HG02798 (cell line): ENCODE measurements at regions not wholly inside any gene's neighbourhood (a gene's known extent, or its start where the extent isn't known, plus 50 kb on each side); places are given as distances from the start of the nearest gene placed in this dataset.

Experiments
- ATAC-seq: cut with Tn5 transposase; IDR thresholded peaks from one replicate; pipeline ENCODE4 v1.9.1; 2021; ENCODE audit warnings: mild to moderate bottlenecking; ENCODE audit not compliant: unreplicated experiment, poor library complexity

DNA sequence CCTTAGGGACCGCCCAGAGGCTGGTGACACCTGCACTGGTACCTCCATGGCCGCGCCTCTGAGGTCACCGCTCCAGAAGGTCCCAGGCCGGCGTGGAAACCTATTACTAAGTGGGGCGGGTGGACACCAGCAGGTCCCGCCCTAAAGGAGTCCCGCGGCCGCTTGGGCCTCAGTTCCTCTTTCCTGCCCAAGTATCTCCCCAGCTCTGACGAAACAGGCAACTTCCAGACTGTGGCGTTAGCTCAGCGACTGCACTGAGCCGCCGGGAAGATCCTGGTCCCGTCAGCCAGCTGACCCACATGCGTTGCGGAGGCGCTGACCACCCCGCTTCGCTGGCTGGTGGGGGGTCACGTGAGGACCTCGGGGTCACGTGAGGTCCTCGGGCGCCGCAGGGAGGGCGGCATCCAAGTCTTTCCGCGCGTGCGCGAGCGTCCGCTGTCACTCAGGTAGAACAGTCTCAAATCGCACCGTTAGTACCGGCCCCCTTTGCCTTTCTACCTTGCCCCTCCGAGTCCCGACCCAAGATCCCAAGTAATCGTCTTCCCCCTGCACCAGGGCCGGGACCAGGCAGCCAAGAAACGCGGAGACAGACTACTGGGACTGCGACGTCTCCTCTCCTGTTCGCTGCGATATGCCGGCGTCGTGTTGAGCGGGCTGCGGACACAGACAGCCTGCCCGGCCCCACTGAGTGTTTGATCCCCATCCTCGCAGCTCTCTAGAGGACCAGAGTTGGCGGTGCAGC, 53.7 kb upstream of the KDM4C start:
- ATAC-seq, result peak; percentile 94

GRCh38 chr9:6702707-6703106, 55.1 kb upstream of the KDM4C start:
- ATAC-seq, result no peak

DNA sequence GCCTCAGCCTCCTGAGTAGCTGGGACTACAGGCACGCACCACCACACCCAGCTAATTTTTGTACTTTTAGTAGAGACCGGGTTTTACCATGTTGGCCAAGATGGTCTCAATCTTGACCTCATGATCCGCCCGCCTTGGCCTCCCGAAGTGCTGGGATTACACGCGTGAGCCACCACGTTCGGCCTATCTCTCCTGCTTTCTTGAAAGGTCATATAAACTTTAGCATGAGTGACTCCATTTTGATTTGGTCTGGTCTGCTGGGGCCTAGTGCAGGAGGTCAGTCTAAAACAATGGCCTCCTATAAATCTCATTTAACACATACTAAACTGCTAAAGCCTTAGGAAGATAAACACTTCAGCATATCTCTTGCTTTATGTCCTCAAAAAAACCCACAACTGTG, 50.6 kb upstream of the GLDC start:
- no peak for ATAC-seq

DNA sequence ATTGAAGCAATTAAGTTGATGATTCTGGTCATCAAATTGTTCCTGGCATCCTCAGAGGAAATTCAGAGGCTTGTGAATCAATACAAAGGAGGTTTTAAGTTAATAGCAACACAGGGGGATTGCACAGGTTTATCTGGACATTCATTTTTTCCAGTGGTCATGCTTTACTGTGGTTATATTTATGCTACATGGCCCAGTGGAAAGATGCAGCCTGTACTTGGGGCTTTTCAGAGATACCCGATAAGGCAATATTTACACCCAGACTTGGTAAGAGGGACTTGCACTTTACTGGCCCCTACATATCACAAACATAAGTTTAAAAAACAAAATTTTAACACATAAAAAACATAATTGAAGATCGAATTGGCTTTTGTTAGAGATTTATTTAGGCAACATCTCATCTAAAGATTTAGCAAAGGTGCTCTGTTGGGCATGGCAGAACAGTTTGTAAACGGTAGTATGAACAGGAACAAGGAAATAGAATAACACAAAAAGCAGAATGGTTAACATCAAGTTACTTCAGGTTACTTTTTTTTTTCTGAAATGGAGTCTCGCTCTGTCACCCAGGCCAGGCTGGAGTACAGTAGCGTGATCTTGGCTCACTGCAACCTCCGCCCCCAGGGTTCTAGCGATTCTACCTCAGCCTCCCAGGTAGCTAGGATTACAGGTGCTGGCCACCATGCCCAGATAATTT, 49.7 kb upstream of the GLDC start:
- no peak for ATAC-seq
